T-cell (primary cell): ENCODE measurements at regions not wholly inside any gene's neighbourhood (a gene's known extent, or its start where the extent isn't known, plus 50 kb on each side); places are given as distances from the start of the nearest gene placed in this dataset.
"Not testable (repeated sequence)": the region's sequence is repeated elsewhere in the genome, so short reads cannot be mapped to it uniquely, and the experiment has no call there.

ENCODE experiments used
- ATAC-seq, 4 experiments: fragments of 200-7000 bp in 3 of 4; fragments of 150-1000 bp in 1 of 4; cut with Tn5 transposase; replicated peaks in 1 of 4; 1 replicate in 3 of 4; 2 replicates in 1 of 4; pipeline ENCODE4 v1.10.0; 2021; ENCODE audit warnings: moderate library complexity in 3 of 4, mild to moderate bottlenecking in 2 of 4, moderate number of reproducible peaks in 1 of 4
- CTCF ChIA-PET, 2 donors: fragments of 300-600 bp; sonication (Branson Sonifier 250); formaldehyde crosslinking; loops; one replicate each; lab custom pipeline; 2022; ENCODE audit warnings: antibody characterized with exemption in 2 of 2; lab: Charles Lee
- POLR2A ChIA-PET, 2 donors: fragments of 300-600 bp; sonication (Branson Sonifier 250); formaldehyde crosslinking; loops; one replicate each; lab custom pipeline; 2022; ENCODE audit warnings: antibody characterized with exemption in 2 of 2; lab: Charles Lee
- DNase-seq, 35 experiments: peaks; one replicate each; pipeline versions ENCODE4 v3.0.0 to v3.0.0-alpha.2; 2013 to 2023
- H3K27ac ChIP-seq: one replicate; pipeline ENCODE4 v1.5.1; 2013; ENCODE audit warnings: low read length
- H3K27me3 ChIP-seq, 2 experiments: replicated peaks in 1 of 2; 1 replicate in 1 of 2; 2 replicates in 1 of 2; pipeline versions ENCODE4 v1.6.1 to v1.7.0; 2013; ENCODE audit warnings: low read length in 1 of 2, mixed read lengths in 1 of 2; ENCODE audit not compliant: control insufficient read depth in 2 of 2, insufficient read depth in 2 of 2; ENCODE audit errors: extremely low read depth in 1 of 2
- H3K36me3 ChIP-seq, 2 donors: 1 replicate in 1 of 2; 2 replicates in 1 of 2; pipeline versions ENCODE4 v1.6.1 to v1.7.0; 2013; ENCODE audit warnings: low read length in 1 of 2; ENCODE audit not compliant: control insufficient read depth in 2 of 2, insufficient read depth in 1 of 2; ENCODE audit errors: extremely low read depth in 1 of 2
- H3K4me1 ChIP-seq, 2 experiments: 1 replicate in 1 of 2; 2 replicates in 1 of 2; pipeline versions ENCODE4 v1.6.1 to v1.7.0; 2013; ENCODE audit warnings: low read length in 2 of 2, mixed read lengths in 1 of 2; ENCODE audit not compliant: insufficient read depth in 2 of 2, control insufficient read depth in 1 of 2; ENCODE audit errors: extremely low read depth in 1 of 2
- H3K4me3 ChIP-seq, 2 donors: 1 replicate in 1 of 2; 2 replicates in 1 of 2; pipeline versions ENCODE4 v1.5.1 to v1.7.0; 2013; ENCODE audit warnings: mild to moderate bottlenecking in 2 of 2, low read length in 1 of 2, moderate library complexity in 1 of 2; ENCODE audit not compliant: control insufficient read depth in 1 of 2; ENCODE audit errors: extremely low read depth in 1 of 2
- H3K9me3 ChIP-seq: 2 replicates; pipeline ENCODE4 v1.7.0; 2013
- H3K27ac Mint-ChIP-seq, 2 donors: one replicate each; pipeline ENCODE4 v1.8.0; 2020 to 2021; ENCODE audit warnings: mild to moderate bottlenecking in 2 of 2, mixed read lengths in 2 of 2
- H3K27me3 Mint-ChIP-seq, 2 donors: one replicate each; pipeline ENCODE4 v1.8.0; 2021 to 2022; ENCODE audit warnings: mixed read lengths in 2 of 2
- H3K36me3 Mint-ChIP-seq: one replicate; pipeline ENCODE4 v1.8.0; 2021; ENCODE audit warnings: mixed read lengths
- H3K4me1 Mint-ChIP-seq, 3 donors: one replicate each; pipeline ENCODE4 v1.8.0; 2020 to 2022; ENCODE audit warnings: mixed read lengths in 3 of 3, mild to moderate bottlenecking in 1 of 3
- H3K4me3 Mint-ChIP-seq, 3 donors: one replicate each; pipeline ENCODE4 v1.8.0; 2020 to 2022; ENCODE audit warnings: mild to moderate bottlenecking in 3 of 3, mixed read lengths in 3 of 3, moderate library complexity in 3 of 3
- H3K9me3 Mint-ChIP-seq, 3 donors: one replicate each; pipeline ENCODE4 v1.8.0; 2020 to 2022; ENCODE audit warnings: mixed read lengths in 3 of 3
- WGBS: methylation state at CpG from one replicate; pipeline ENCODE4 v1.1.5; 2013; ENCODE audit warnings: missing lambda C conversion rate; ENCODE audit not compliant: insufficient coverage; 5-methylcytosine and 5-hydroxymethylcytosine counted together

DNA sequence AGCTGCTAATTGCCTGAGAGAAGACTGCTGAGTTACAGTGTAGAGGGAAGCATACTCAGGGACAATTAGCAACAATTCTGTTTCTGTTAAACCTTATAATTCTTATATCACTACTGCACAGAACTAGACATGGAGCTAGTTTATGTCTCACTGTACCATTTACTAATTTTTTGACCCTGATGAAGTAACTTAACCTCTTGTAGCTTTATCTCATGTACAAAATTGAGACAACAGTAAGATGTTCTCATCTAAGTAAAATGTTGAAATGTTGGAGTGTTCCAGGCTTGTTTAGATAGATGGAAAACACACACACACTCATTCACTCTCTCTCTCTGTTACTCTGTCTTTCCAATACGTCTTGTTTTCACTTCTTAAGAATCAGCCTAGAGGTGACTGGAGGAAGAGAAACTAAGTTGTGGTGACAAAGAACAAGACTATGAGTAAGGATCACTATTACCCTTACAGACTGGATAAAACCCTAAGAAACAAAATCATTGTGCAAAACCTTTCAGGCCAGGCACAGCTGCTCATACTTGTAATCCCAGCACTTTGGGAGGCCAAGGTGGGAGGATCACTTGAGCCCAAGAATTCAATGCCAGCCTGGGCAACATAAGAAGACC lies 107.8 kb downstream of the FAM72C start:
- H3K9me3 Mint-ChIP-seq, H3K4me1 Mint-ChIP-seq: not testable (repeated sequence)

GRCh38 chr1:143862722-143863121 lies 109.1 kb downstream of the FAM72C start:
- H3K27ac ChIP-seq, H3K4me1 Mint-ChIP-seq, H3K4me3 Mint-ChIP-seq, ATAC-seq, DNase-seq, H3K4me1 ChIP-seq, H3K27ac Mint-ChIP-seq, H3K36me3 Mint-ChIP-seq, H3K27me3 Mint-ChIP-seq, H3K4me3 ChIP-seq, POLR2A ChIA-PET, CTCF ChIA-PET, H3K27me3 ChIP-seq, H3K9me3 Mint-ChIP-seq, H3K9me3 ChIP-seq, H3K36me3 ChIP-seq: not testable (repeated sequence)
- WGBS, result no CpG with 5 or more reads among the region's 4 CpGs

More for the DNA sequence above, 107.8 kb downstream of the FAM72C start:
- H3K4me3 ChIP-seq, H3K36me3 Mint-ChIP-seq, H3K27ac Mint-ChIP-seq, H3K36me3 ChIP-seq, H3K4me1 ChIP-seq, H3K27me3 ChIP-seq, DNase-seq, H3K27ac ChIP-seq, H3K27me3 Mint-ChIP-seq, H3K4me3 Mint-ChIP-seq, H3K9me3 ChIP-seq, CTCF ChIA-PET, POLR2A ChIA-PET, ATAC-seq: not testable (repeated sequence)
- no CpG with 5 or more reads among the region's 1 CpG for WGBS

DNA sequence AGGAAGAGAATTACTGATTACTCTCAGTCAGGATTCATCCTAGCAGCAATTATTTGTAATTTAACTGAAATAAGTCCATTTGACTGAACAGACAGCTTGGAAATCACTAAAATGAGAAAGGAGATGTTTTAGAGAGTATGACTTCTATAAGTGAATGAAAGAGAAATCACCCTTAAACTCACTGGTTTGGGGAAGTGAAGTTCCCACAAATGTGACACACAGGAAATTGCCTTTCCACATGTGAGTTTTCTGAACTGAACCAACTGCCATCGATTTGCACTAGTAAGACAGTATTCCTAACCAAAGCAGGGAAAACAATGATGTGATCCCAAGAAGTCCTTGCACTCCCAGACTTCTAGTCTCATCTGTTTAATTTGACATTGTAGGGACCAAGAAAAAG lies 110.5 kb downstream of the FAM72C start:
- ATAC-seq, H3K27me3 Mint-ChIP-seq, H3K27ac ChIP-seq, H3K4me3 Mint-ChIP-seq, H3K27me3 ChIP-seq, H3K27ac Mint-ChIP-seq, H3K9me3 ChIP-seq, H3K4me1 ChIP-seq, H3K36me3 ChIP-seq, H3K4me3 ChIP-seq, H3K36me3 Mint-ChIP-seq, H3K9me3 Mint-ChIP-seq, CTCF ChIA-PET, POLR2A ChIA-PET, H3K4me1 Mint-ChIP-seq, DNase-seq: not testable (repeated sequence)
- WGBS, result no CpG with 5 or more reads among the region's 1 CpG

GRCh38 chr1:143855867-143856266 lies 115.9 kb downstream of the FAM72C start:
- H3K4me3 ChIP-seq, H3K4me3 Mint-ChIP-seq, DNase-seq, H3K27me3 Mint-ChIP-seq, POLR2A ChIA-PET, H3K36me3 Mint-ChIP-seq, H3K27me3 ChIP-seq, H3K36me3 ChIP-seq, H3K4me1 ChIP-seq, H3K27ac Mint-ChIP-seq, H3K4me1 Mint-ChIP-seq, ATAC-seq, H3K9me3 ChIP-seq, H3K27ac ChIP-seq, H3K9me3 Mint-ChIP-seq, CTCF ChIA-PET: not testable (repeated sequence)
- no CpG with 5 or more reads among the region's 1 CpG for WGBS

DNA sequence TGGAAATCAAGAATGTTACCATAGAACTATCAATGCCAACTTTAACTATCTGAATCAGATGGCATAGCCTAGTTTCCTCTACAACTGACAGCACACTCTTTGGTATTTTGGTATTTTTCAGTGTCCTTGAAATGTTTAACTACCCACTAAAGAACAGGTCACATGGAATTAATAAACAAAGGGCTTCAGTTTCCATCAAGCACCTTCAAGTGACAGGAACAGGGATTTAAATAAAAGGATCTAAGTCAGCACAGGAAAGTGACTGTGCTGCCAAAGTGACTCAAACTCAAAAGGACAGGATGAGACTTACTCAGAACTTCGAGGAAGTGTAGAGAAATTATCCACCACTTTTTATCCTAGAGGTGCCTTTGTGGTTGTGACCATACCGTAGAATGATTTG lies 117.7 kb downstream of the FAM72C start:
- POLR2A ChIA-PET, CTCF ChIA-PET, H3K36me3 ChIP-seq, DNase-seq, H3K4me3 ChIP-seq, H3K27ac ChIP-seq, H3K27ac Mint-ChIP-seq, H3K9me3 ChIP-seq, H3K27me3 Mint-ChIP-seq, H3K4me1 Mint-ChIP-seq, H3K9me3 Mint-ChIP-seq, H3K36me3 Mint-ChIP-seq, H3K4me1 ChIP-seq, ATAC-seq, H3K4me3 Mint-ChIP-seq, H3K27me3 ChIP-seq: not testable (repeated sequence)
- WGBS, result no CpG with 5 or more reads among the region's 2 CpGs

GRCh38 chr1:143850637-143851036 lies 121.1 kb downstream of the FAM72C start:
- H3K27me3 Mint-ChIP-seq, H3K9me3 ChIP-seq, DNase-seq, POLR2A ChIA-PET, H3K9me3 Mint-ChIP-seq, H3K27ac Mint-ChIP-seq, ATAC-seq, H3K4me3 ChIP-seq, H3K36me3 ChIP-seq, H3K27ac ChIP-seq, H3K36me3 Mint-ChIP-seq, H3K4me1 ChIP-seq, H3K4me3 Mint-ChIP-seq, H3K4me1 Mint-ChIP-seq, CTCF ChIA-PET, H3K27me3 ChIP-seq: not testable (repeated sequence)
- WGBS, result no CpG with 5 or more reads among the region's 2 CpGs

- H3K27ac ChIP-seq, H3K4me3 ChIP-seq, ATAC-seq, H3K36me3 Mint-ChIP-seq, CTCF ChIA-PET, H3K9me3 ChIP-seq, POLR2A ChIA-PET, H3K27me3 Mint-ChIP-seq, H3K9me3 Mint-ChIP-seq, H3K4me1 Mint-ChIP-seq, H3K36me3 ChIP-seq, H3K4me1 ChIP-seq, H3K27me3 ChIP-seq, H3K4me3 Mint-ChIP-seq, DNase-seq, H3K27ac Mint-ChIP-seq: not testable (repeated sequence)
Observed at GRCh38 chr1:143848859-143849258, 122.9 kb downstream of the FAM72C start.
